ENCODE measurements at regions not wholly inside any gene's neighbourhood (a gene's known extent, or its start where the extent isn't known, plus 50 kb on each side); places are given as distances from the start of the nearest gene placed in this dataset.
"Not testable (repeated sequence)": the region's sequence is repeated elsewhere in the genome, so short reads cannot be mapped to it uniquely, and the experiment has no call there.

DNA sequence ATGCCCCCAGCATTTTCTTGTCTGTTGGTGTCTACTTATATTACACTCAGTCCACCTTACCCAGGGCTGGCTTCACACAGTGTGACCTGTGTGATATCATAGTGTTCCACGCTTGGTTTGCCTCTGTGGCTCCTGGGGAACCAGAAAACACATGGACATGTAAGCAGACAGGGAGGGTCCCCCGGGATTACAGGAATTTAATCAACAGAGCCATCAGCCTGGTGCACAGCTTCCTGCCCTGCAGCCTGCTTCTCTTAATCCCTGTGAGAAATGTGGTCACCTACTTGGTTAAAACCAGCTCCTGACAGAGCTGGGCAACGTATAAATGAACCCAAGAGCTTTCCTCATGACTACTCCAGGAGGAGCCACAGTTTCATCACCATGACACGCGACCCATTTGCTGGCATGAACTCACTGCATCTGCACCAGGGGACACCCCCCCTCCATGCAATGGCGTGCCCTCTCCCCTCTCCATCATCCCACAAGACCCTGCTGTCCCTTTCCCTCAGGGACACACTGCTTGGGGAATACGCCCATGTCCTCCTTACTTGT is 152.1 kb downstream of the UQCRFS1 start:
- DNase-seq (ENCODE audit: extremely low read depth in 1 of 2, low read depth in 1 of 2) = no peak

DNA sequence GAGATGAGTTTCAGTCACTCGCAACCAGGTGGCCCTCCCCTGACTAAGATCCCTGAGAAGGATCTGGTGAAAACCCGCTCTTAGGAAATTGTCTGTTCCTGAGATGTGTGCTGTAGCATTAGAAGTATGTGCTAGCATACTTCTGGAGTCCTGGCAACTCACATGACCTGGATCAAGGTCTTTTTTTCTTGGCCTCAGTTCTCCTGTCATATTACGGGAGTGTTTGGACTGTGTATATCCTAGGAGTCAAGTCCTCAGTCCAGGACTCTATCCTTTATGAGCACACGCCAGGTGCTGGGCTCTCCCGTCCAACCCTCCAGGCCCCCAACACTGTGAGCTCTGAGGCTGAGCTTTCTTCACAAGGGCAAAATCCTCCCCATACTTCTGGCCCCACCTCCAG is 156.4 kb downstream of the UQCRFS1 start:
- no peak for DNase-seq (ENCODE audit: extremely low read depth in 1 of 2, low read depth in 1 of 2)

DNA sequence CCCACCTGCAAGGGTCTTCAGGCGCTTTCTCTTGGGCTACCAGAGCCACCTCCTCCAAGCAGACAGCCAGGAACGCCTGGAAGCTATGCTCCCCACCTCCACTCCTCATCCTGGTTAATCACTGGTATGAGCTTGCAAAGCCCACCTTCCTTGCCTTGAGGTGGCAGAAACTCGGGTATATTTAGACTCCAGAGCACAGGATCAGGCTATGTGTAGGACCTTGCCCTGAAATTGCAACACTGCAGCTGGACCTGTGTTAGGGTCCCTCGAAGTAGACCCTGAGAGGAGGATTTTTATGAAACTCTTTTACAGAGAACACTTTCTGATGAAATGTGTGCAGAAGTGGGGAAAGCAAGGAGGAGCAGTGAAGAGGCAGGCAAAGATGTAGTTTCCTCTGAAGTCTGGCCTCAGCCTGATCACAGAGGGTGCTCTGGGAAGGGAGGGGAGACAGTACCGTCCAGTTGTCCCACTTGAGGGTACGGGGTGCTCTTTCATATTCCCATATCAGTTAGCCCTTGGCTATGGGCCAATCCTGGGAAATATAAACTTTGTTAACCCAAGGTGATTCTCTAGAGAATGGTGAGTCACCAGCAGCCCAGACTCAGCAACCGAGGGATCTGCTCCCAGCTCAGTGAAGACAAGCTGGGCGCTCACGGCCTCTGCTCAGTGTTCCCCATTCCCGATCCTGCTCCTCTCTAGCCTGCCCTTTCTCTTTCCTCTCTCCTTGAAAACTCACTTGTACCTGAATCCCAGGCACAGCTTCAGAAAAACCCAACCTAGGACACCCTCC is 157.9 kb downstream of the UQCRFS1 start:
- DNase-seq (ENCODE audit: extremely low read depth in 1 of 2, low read depth in 1 of 2) = no peak

DNA sequence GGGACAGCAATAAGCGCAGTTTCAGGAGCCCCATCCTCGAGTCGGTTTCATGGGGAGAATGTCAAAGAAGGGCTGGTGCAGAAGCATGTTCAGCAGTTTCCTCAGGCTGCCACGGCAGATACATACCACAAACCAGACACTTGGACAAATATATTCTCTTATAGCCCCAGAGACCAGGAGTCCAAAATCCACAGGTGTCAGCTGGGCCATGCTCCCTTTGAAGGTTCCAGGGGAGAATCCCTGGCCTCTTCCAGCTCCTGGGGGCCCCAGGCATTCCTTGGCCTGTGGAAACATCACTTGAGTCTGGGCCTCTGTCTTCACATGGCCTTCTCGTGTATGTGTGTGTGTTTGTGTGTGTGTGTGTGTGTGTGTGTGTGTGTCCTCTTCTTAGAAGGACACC is 164.1 kb downstream of the UQCRFS1 start:
- DNase-seq (ENCODE audit: extremely low read depth in 1 of 2, low read depth in 1 of 2) = no peak

DNA sequence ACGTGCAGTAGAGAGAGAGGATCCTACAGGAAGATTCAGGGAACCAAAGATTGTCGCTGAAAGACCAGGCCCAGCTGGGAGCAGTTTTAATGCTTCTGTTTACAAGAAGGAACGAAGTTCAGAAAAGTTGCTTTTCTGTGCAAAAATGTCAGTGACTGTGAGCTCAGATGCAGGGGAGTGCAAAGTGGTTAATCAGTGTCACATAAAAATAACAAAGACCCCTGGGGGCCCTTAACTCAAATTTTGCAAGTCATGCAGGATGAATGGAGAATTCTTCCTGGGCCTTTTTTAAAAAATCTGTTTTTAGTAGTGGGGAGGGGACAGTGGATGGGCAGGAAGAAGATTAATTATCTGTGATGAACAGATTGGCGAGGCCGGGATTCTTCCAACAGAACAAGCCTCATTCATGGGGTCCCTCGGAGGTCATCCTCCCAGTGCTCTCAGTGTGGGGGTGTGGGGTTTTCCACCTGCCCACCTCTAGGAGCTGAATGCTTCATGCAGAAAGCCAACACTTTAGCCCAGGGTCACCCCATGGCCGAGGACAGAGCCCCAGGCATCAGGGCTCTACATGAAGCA is 167.2 kb downstream of the UQCRFS1 start:
- no peak for DNase-seq (ENCODE audit: extremely low read depth in 1 of 2, low read depth in 1 of 2)

DNA sequence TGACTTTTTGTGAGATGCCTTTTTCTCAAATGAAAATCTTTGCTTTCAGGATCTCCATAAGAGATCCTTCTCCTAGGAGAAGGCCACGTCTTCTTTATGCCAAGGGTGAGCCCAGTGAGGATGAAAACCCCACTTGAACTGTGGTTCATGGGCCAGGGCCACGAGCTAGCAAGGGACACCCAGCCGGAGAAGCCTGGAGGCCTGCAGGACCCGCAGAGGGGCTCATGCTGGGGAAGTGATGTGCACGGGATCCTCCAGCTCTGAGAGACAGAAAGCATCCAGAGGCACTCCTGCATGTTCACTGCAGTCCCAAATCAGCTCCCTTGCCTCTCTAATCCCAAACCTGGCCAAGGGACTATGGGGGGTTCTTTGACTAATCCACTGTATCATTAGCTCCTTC is 168.9 kb downstream of the UQCRFS1 start:
- DNase-seq (ENCODE audit: extremely low read depth in 1 of 2, low read depth in 1 of 2) = no peak

DNA sequence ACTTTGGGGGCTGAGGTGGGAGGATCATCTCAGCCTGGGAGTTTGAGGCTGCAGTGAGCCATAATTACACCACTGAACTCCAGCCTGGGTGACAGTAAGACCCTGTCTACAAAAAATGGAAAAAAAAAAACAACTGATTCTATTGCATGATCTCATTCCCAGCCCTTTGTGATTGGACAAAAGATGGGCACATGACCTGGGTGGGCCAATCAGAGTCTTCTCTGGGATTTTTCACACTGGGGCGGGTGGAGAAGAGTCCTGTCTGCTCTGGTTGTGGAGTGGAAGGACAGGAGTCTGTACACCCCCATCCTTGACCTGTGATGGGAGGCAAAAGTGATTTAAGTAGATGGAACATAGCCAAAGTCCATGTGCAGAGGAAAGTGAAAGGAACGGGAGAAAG is 170.5 kb downstream of the UQCRFS1 start:
- no peak for DNase-seq (ENCODE audit: extremely low read depth in 1 of 2, low read depth in 1 of 2)

DNA sequence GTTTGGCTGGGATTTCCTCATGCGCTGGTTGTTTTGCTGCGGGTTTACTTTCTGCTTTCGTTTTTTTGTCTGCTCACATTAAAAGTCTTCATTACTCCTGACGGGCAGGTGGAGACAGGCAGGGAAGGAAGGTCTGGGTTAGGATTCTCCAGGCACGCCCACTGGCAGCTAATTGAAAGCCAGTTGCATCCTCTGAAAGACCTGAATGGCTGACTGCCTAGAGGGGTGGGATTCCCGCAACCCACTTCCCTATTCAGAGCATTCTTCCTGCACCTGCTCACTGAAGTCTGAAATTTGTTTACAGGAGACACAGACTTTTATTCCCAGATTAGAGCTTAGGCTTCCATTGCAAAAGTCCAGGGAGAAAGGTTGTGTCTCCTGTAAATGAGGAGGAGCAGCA is 172.0 kb downstream of the UQCRFS1 start:
- DNase-seq (ENCODE audit: extremely low read depth in 1 of 2, low read depth in 1 of 2) = no peak

DNA sequence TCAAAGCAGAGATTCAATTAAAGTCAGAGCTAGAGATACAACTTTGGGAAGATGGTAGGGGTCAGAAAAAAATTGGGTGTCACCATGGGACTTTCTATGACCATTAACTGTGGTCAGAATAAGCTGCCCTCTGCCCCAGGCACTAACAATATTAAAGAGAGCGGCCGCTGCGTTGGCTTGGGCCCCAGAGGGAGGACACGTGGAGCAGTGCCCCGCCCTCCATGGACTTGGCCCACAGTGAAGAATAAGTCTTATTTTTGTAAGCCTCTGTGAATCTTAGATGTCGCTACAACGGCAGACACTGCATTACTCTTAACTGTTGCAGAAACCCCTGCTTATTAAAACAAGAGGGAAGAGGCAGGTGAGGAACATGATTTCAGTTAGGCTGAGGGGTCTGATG is 172.7 kb downstream of the UQCRFS1 start:
- DNase-seq (ENCODE audit: extremely low read depth in 1 of 2, low read depth in 1 of 2) = no peak

DNA sequence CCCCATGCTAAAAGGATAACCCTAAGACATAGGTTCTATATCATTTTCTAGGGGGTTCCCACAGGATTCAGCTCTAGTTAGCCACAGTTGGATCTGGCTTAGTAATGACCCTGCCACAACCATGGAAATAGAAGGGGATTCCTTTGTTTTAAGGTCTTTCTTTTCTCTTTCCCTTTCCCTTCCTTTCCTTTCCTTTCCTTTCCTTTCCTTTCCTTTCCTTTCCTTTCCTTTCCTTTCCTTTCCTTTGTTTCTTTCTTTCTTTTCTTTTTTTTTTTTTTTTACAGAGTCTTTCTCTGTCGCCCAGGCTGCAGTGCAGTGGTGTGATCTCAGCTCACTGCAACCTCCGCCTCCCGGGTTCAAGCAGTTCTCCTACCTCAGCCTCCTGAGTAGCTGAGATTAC is 173.9 kb downstream of the UQCRFS1 start:
- DNase-seq (ENCODE audit: extremely low read depth in 1 of 2, low read depth in 1 of 2) = not testable (repeated sequence)

DNA sequence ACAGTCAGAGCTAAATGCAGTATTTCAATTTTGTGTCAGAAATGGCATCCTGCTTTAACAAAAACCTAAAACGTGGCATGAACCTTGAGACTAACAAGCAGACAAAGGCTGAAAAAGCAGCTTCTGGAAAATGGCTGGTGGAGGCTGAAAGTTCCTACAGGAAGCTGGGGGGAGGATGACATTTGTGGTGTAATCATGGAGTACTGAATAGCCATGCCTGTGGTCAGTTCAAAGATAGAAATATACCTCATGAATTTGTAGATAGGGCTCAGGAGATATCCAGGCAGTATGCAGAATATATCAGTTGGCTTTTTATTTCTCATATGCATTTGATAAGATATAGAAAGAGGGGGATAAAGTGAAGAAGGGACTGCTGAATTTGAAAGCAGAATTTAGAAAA is 181.7 kb downstream of the UQCRFS1 start:
- no peak for DNase-seq (ENCODE audit: extremely low read depth in 1 of 2, low read depth in 1 of 2)

DNA sequence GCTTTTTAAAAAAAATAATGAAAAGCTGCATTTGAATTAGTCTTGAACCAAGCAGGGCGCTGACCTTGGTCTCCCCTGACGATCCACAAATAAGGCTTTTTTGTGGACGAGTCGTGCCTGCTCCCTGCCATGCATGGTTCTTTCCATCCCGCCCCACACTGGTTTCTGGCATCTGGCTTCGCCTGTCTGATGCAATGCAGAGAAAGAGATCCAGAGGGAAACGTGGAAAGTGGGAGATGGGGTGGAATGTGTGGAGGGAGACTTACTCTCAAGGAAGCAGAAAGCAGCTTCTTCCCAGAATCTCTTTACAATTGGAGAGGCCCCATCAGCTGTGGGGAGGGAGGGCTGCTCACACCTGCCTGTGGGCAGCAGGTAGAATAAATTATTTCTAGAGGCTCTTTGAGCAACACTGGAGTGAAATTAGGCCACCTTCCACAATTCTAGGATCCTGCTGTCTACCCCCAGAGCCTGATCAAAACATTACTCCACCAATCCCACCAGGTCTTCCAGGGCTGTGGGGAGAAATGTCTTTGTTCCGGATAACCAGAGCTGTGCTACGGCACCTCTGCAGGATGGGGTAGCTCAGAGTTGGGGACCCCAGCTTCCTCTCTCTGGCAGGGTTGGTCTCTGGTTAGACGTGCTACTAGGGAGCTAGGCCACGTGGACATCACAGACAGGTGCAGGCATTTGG is 183.5 kb downstream of the UQCRFS1 start:
- DNase-seq (ENCODE audit: extremely low read depth in 1 of 2, low read depth in 1 of 2) = no peak

DNA sequence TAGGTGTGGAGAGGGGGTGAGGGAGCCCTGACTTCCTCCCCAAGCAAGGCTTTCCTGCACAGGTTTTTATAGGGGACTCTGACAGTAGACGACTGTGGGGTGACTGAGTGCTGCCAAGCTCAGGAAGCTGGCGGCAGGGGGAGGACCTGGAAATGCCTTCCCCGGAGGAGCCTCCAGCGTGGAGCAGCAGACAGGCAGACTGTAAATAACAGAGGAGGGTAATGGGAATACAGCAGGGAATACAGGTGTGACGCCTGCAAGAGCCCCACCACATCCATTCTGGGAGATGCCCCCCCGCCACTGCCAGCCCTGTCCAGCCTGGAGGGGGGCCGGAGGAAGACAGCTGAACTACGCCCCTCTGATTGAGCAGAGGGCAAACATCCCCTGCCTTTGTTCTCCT is 190.4 kb downstream of the UQCRFS1 start:
- no peak for DNase-seq (ENCODE audit: extremely low read depth in 1 of 2, low read depth in 1 of 2)

DNA sequence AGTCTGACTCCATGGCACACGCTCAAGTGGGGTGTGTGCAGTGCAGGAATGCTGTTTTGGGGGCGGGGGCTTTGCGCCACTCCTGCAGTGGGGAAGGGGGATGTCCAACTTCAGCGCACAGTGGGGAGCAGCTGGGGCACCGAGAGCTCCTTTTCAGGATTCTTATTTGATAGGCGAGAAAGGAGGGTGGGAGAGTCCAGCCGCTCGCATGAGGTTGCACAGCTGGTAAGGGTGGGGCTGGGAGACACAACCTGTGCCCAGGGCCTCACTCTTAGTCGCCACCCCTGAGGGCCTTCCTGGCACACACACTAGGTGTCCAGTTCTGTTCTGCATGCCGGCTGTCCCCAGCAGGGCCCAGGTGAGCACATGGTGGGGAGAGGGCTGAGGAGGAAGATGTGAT is 190.8 kb downstream of the UQCRFS1 start:
- no peak for DNase-seq (ENCODE audit: extremely low read depth in 1 of 2, low read depth in 1 of 2)

DNA sequence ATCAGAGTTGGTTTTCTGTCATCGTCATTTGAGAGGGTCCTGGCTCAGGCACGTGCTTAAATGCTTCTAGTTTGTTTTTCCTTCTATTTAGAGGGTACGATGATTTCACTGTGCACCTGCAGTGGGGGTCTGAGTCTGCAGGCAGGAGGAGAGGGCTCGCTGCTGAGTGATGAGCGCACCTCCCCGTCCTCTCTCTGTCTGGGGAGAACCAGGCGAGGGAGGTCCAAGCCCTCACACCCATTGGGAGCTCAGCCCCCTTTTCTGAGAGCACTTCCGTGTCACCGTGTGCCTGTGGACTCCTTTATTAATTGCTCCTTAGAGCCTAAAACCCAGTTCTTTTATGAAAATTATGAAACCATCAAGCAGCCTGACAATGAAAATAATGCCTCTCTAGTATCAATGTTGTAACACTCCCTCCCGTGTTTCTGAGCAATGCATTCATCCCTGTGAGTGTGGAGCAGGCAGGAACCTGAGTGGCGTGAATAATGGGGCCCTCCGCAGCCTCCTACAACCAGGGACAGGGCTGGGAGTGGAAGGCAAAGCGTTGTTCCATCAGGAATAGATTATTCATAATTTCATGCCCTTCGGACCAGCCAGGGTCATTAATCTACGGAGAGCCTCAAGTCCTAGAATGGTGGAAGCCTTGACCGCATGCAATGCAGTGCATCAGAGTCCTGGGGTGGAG is 191.6 kb downstream of the UQCRFS1 start:
- no peak for DNase-seq (ENCODE audit: extremely low read depth in 1 of 2, low read depth in 1 of 2)

DNA sequence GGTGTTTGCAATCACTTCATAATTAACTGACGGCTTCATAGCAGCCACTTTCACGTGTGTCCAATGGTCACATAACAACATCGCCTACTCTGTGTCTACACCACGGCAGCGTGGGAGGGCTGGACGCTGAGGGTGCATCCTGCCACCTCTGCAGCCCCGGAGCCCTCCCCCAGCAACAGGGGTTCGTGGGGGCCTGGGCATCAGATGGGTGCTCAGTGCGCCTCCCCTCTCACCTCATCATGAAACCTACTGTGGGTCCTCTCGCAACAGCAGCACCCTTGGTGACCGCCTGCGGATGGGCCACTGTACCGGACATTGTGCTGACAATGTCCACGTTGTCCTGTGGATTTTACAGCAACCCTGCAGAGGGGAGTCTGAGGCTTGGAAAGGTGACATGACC is 193.5 kb downstream of the UQCRFS1 start:
- no peak for DNase-seq (ENCODE audit: extremely low read depth in 1 of 2, low read depth in 1 of 2)

DNA sequence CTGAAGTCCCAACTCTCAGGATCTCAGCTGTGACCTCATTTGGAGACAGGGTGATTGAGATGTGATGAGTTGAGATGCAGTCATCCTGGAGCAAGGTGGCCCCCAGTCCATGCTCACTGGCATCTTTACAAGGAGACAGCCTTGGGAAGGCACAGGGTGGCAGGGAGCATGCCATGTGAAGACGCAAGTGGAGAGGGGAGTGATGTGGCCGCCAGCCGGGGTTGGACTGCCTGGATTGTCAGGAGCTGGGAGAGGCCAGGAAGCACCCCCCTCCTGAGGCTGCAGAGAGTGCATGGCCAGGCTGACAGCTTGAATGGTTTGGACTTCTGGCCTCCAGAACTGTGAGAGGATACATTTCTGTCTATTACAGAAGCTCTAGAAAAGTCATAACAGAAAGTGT is 194.4 kb downstream of the UQCRFS1 start:
- DNase-seq (ENCODE audit: extremely low read depth in 1 of 2, low read depth in 1 of 2) = no peak

DNA sequence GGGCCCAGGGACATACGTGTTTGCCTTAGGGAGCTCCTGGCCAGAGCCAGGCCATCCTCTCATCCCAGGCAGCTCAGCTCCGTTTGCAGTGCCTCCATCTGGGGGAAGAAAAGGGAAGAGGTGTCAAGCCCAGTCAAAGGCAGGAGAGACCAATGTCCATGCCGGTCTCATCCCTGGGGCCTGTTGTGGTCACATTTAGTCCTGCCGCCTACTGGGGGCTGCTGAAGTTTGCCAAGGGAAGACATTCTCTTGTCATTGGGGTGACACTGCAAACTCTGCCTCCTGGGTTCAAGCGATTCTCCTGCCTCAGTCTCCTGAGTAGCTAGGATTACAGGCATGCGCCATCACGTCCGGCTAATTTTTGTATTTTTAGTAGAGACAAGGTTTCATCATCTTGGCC is 195.2 kb downstream of the UQCRFS1 start:
- DNase-seq (ENCODE audit: extremely low read depth in 1 of 2, low read depth in 1 of 2) = no peak

DNA sequence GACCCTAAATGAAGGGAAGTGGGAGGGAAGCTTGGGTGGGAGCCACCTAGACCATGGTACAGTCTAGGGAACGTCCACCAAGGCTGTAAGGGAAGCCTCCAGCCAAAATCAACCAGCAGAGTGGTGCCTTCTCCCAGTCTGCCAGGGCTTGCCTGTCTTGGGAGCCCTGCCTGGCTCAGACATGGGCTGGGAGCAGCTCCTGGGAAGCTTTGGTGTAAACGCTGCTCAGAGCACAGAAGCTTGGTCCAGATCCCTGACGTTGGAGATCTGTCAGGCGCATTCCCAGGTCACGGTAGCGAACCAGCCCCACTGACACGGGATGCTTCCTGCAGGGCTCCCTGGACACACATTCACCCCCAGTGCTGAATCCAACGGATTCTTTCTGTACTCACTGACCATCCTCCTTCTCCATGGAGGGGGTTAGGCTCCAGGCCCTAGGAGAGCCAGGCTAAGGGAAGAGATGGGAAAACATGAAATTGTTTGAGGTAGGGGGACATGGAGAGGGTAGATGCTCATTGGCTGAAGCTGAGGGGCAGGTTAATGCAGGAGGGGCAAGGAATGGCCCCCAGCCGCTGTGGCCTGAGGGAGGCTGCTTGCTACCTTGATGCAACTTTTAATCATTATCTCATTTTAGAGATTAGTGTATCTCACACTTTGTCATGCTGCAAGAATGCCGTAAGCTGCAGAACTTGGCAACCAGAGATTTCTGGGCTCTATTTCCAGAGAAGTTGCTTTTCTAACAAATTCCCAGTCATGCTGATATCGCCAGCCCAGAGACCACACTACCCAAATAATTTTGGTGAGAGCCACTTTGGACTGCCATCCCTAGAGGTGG is 195.8 kb downstream of the UQCRFS1 start:
- DNase-seq (ENCODE audit: extremely low read depth in 1 of 2, low read depth in 1 of 2) = no peak

DNA sequence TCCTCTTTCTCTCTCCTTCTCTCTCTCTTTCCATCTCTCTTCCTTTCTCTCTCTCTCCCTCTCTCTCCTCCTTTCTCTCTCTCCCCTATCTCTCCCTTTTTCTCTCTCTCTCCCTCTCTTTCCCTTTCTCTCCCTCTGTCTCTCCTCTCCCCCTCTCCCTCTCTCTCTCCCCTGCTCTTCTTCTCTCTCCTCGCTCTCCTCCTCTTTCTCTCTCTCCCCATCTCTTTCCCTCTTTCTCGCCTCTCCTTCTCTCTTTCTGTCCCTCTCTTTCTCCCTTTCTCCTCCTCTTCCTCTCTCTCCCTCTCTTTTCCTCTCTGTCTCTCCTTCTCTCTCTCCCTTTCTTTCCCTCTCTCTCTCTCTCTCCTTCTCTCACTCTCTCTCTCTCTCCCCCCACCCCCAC is 196.6 kb downstream of the UQCRFS1 start:
- no peak for DNase-seq (ENCODE audit: extremely low read depth in 1 of 2, low read depth in 1 of 2)

DNA sequence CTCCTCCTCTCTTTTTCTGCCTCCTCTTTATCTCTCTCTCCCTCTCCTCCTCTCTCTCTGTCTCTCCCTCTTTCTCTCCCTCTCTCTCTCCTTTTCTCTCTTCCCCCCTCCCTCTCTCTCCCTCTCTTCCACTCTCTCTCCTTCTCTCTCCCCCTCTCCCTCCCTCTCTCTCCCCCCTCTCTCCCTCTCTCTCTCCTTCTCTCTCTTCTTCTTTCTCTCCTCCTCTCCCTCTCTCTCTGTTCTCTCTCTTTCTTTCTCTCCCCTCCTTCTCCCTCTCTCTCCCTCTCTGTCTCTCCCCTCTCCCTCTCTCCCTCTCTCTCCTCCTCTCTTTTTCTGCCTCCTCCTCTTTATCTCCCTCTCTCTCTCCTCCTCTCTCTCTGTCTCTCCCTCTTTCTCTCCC is 197.4 kb downstream of the UQCRFS1 start:
- DNase-seq (ENCODE audit: extremely low read depth in 1 of 2, low read depth in 1 of 2) = no peak

Measured in activated CD8-positive, alpha-beta memory T cell treated with anti-CD3 and anti-CD28 coated beads for 1 hour (primary cell).